ENCODE measurements at regions not wholly inside any gene's neighbourhood (a gene's known extent, or its start where the extent isn't known, plus 50 kb on each side); places are given as distances from the start of the nearest gene placed in this dataset.

GRCh38 chr1:81606656-81607055 is 194.1 kb upstream of the ADGRL2 start:
- TF ChIP-seq CTCF (IDR thresholded peaks at IDR 0.05; ENCODE audit: low read length) (no peak), EZH2 (optimal IDR thresholded peaks at IDR 0.05; ENCODE audit: low read depth, low read length) (no peak)

All from MM.1S (cell line).